C1 segment of cervical spinal cord (tissue), 14 donors: ENCODE measurements at regions not wholly inside any gene's neighbourhood (a gene's known extent, or its start where the extent isn't known, plus 50 kb on each side); places are given as distances from the start of the nearest gene placed in this dataset.
A peak's percentile ranks its signal among the peaks of the same experiment; 100 is the strongest.
"Not testable (repeated sequence)": the region's sequence is repeated elsewhere in the genome, so short reads cannot be mapped to it uniquely, and the experiment has no call there.

Experiments
- DNase-seq, 14 donors: peaks; one replicate each; lab custom pipeline; 2025; lab: John Stamatoyannopoulos, UW

- no peak for DNase-seq
Measured at GRCh38 chr3:73228000-73228399, 166.5 kb downstream of the EBLN2 start.

- DNase-seq, result no peak
Measured at GRCh38 chr3:73228437-73228836, 167.0 kb downstream of the EBLN2 start.

DNA sequence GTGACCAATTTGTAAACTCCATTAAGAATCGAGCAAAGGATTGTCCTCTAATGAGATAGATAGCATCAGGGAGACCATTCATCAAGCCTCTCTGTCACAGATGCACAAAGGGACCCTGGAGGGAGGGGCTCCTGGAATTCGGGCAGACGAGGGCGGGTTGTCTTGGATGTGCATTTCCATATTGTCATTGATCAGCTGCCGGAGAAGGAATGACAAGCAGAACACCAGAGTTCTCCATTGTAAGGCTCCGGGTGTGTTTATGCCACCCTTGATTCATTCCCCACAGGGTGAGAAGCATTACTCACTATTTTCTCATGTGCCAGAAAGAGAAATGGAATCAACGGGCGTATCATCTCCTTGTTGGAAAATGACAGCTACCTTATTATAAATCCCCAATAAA, 167.5 kb downstream of the EBLN2 start:
- DNase-seq, result no peak

DNA sequence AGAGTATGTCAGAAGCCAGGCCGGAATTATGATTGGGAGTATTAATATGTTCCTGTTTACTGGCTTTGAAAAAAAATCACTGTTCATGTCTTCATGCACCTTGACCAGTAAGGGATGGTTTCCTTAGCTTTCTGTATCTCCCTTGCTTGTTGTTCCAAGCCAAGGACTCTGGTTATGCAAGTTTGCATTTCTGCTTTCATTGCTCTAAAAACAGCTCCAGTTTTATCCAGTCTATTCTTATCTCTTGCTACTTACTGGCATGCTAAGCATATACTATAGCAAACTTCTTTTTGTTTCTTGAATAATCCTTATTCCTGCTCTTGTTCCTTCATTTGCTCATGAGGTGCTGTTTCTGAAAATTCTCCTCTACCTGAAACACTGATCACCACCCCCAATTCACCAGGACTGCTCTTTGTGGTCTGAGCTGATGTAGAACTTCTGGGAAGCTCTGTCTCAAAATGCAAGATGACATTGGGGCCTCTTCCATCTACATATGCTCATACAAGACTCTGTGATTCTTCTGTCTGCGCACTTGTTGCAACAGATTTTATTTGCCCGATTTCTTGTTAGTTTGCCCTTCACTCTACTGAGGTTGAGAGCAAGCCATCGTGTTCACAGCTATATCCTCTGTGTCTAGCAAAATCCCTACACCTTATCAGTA, 173.0 kb downstream of the EBLN2 start:
- DNase-seq, result no peak

DNA sequence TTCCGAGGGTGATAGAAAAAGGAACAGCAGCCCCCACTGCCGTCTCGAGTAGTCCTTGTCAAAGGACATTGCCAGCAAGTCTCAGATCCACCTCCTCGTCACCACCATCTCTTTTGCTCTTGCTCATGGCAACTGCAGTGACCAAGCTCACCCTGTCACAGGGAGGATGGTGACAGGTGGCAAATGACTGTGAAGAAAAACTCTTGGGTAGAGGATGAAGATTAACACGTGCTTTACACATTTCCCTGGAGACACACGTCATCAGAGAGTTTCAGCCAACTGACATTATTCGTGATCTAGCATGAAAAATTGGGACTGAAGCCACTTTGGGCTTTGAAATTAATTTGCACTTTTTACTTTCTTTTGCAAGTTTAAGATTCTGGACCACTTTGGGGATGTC, 174.3 kb downstream of the EBLN2 start:
- DNase-seq, result no peak

GRCh38 chr3:73236867-73237266, 175.4 kb downstream of the EBLN2 start:
- no peak for DNase-seq

DNA sequence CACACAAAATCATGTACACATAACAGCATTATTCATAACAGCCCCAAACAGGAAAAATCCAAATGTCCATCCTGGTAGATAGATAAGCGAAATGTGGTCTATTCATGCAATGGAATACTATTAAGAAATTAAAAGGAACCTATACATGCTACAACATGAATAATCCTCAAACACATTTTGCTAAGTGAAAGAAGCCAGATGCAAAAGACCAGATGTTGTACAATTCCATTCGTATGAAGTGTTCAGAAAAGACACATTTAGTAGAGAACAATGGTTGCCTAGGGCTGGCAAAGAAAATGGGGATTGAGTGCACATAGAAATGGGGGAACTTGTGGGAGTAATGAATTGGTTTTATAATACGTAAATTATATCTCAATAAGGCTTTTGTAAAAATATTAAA, 182.3 kb downstream of the EBLN2 start:
- DNase-seq, result no peak

GRCh38 chr3:73245459-73245858, 184.0 kb downstream of the EBLN2 start:
- no peak for DNase-seq

- no peak for DNase-seq
Measured at GRCh38 chr3:73249047-73249446, 187.6 kb downstream of the EBLN2 start.

DNA sequence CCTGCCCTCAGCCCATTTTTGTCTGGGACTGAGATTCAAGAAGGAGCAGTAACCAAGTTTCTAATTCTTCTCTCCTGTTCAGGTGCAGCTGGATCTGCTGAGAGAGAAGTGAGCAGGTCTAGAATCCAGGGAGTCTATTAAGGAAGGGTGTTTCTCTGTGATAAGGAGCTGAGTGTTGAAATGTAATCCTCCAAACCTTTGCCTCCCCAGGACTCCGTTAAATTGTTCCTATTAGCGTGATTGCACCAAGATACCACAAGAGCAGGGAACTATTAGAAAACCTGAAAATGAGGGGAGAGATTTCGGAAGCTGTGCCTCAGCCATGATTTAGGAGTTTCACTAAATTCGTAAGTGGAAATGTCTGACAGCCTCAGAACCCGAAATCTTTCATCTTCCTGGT, 192.6 kb downstream of the EBLN2 start:
- DNase-seq, result no peak

GRCh38 chr3:73255609-73256029, 194.2 kb downstream of the EBLN2 start:
- DNase-seq, result no peak

GRCh38 chr3:73257186-73257585, 195.7 kb downstream of the EBLN2 start:
- DNase-seq, result no peak

GRCh38 chr3:73258057-73258456, 196.6 kb downstream of the EBLN2 start:
- DNase-seq, result no peak

GRCh38 chr3:73259291-73259690, 197.8 kb downstream of the EBLN2 start:
- no peak for DNase-seq

GRCh38 chr3:73259856-73260255, 198.4 kb downstream of the EBLN2 start:
- DNase-seq, result no peak

GRCh38 chr3:73266558-73266957, 205.1 kb downstream of the EBLN2 start:
- not testable (repeated sequence) for DNase-seq

GRCh38 chr3:73269126-73269525, 207.7 kb downstream of the EBLN2 start:
- DNase-seq, result not testable (repeated sequence)

GRCh38 chr3:73270839-73271483, 209.5 kb downstream of the EBLN2 start:
- DNase-seq, result peak in 2 of 14 donors; percentile 10 to 78

DNA sequence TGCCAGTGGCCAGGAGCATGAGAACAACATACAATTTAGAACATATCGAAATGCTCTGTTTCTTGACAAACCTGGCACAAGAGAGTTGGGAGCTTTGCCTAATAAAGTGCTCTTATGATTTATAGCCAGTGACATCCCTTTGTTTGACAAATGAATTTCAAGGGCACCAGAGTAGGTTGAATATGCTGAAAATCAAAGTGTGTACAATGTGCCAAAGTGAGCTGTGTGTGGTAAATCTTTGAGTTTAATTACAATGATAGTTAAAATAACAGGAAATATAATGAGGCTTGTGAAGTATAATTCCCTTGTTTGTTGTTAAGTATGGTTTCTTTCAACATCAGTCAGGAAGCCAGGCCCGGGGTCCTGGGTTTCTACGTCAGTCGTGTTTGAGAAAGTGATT, 211.9 kb downstream of the EBLN2 start:
- no peak for DNase-seq

DNA sequence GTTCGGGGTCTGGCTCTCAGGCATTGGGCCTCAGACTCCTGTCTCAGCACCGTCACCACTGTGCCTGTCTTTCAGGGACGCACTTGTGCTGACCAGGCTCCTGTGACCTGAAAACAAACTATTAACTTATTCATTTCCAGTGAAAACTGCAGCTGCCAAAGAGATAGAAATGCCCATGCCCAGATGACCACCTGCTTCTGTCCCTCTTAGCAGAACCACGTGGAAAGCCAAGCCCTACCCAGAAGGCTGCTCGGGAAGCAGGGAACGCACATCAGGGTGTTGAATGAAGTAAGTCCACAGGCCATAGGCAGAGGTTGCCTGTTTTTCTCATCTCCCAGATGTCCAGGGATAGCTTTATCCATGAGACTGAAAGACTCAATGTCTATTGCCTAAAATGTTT, 219.3 kb downstream of the EBLN2 start:
- DNase-seq, result no peak

DNA sequence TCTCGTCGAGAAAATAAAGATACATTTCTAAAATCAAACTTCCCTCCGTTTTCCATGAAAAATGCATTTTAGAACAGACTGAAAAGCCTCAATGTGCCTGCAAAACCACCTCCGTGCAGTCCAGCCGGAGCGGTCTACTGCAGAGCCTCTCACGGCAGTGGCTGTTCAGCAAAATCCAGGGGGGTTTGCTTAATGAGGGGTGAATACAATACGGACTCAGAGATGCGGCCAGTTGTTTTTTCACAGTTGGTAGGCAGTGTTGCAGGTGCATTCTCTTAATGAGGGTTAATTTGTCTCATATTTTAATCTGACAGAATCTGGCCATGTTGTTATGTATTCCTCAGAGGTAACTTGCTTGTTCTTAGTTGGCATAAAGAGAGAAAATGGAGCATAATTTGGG, 223.0 kb downstream of the EBLN2 start:
- no peak for DNase-seq

DNA sequence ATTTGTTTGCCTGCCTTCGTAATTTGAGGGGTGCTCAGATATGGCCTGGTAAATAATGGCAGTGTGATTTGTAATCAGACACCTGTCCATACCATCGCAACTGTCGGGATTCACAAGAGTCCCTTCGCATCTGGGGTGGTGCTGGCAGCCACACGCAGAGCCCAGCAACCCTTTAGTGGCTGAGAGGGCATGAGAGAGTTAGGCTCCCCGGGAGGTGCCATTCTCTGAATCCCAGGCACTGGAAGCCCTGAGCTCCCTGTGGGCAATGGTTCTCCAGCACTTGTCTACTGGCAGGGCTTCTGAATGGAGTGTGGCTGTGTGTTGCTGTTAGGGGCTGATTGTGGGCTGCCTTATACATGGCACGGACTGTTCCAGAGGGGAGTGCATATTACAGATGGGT, 230.1 kb downstream of the EBLN2 start:
- no peak for DNase-seq

- no peak for DNase-seq
Measured at GRCh38 chr3:73292220-73292619, 230.8 kb downstream of the EBLN2 start.

- DNase-seq, result no peak
Measured at GRCh38 chr3:73294537-73294936, 233.1 kb downstream of the EBLN2 start.
